ENCODE measurements at regions not wholly inside any gene's neighbourhood (a gene's known extent, or its start where the extent isn't known, plus 50 kb on each side); places are given as distances from the start of the nearest gene placed in this dataset.

DNA sequence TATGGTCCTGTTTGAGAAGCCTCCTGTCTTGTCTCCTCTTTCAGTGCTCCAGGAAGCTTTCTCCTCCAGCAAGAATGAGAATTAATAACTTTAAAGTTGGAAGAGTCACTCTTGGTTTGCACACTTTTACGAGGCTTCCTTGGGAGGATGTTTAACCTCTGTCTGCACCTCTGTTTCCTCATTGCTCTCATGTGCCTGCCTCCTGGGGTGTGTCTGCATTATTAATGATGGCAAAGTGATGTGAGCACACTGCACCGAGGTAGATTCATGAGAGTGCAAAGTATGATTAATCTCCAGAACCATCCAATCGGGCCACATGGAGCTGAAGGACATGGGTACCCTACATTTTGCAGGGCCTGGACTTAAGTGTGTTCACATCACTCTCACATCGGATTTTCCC is 73.5 kb upstream of the TENM4 start:
- Histone ChIP-seq H3K79me2 (ENCODE audit: insufficient read depth, low read depth, low read length) (no peaks in the 10 kb centered on the region), H2AFZ (ENCODE audit: low read length) (no peak overlapping the region), H3K9me2 (ENCODE audit: insufficient read depth, low read length) (no peaks in the 10 kb centered on the region), H3K27ac (ENCODE audit: low read depth, low read length, poor library complexity, severe bottlenecking) (no peak overlapping the region), H3K9me3 (ENCODE audit: low read length) (no peaks in the 10 kb centered on the region), H4K20me1 (ENCODE audit: insufficient read depth, low read length) (no peaks in the 10 kb centered on the region), H3K4me1 (ENCODE audit: insufficient read depth, low read length, poor library complexity, severe bottlenecking) (no peaks in the 10 kb centered on the region), H3K4me3 (ENCODE audit: low read depth, low read length, poor library complexity, severe bottlenecking) (no peak overlapping the region), H3K4me2 (ENCODE audit: low read length) (no peak overlapping the region), H3K36me3 (ENCODE audit: insufficient read depth, low read length) (no peaks in the 10 kb centered on the region)
- ChIA-PET POLR2A (no interaction called here), CTCF (ENCODE audit: unreplicated experiment) (no interaction called here)
- DNase-seq (ENCODE audit: low spot score), result no peak
- intact Hi-C loops (cut with micrococcal nuclease; ENCODE audit: unreplicated experiment), result no loop called here
- BruUV-seq (replicated peaks), result no TSS peak
- TF ChIP-seq EZH2phosphoT487 (IDR thresholded peaks at IDR 0.05; ENCODE audit: borderline replicate concordance, low read depth, low read length), result no peak
- TF ChIP-seq, protein P1, sequence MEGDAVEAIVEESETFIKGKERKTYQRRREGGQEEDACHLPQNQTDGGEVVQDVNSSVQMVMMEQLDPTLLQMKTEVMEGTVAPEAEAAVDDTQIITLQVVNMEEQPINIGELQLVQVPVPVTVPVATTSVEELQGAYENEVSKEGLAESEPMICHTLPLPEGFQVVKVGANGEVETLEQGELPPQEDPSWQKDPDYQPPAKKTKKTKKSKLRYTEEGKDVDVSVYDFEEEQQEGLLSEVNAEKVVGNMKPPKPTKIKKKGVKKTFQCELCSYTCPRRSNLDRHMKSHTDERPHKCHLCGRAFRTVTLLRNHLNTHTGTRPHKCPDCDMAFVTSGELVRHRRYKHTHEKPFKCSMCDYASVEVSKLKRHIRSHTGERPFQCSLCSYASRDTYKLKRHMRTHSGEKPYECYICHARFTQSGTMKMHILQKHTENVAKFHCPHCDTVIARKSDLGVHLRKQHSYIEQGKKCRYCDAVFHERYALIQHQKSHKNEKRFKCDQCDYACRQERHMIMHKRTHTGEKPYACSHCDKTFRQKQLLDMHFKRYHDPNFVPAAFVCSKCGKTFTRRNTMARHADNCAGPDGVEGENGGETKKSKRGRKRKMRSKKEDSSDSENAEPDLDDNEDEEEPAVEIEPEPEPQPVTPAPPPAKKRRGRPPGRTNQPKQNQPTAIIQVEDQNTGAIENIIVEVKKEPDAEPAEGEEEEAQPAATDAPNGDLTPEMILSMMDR (conservative IDR thresholded peaks at IDR 0.05; ENCODE audit: low read length), result no peak

DNA sequence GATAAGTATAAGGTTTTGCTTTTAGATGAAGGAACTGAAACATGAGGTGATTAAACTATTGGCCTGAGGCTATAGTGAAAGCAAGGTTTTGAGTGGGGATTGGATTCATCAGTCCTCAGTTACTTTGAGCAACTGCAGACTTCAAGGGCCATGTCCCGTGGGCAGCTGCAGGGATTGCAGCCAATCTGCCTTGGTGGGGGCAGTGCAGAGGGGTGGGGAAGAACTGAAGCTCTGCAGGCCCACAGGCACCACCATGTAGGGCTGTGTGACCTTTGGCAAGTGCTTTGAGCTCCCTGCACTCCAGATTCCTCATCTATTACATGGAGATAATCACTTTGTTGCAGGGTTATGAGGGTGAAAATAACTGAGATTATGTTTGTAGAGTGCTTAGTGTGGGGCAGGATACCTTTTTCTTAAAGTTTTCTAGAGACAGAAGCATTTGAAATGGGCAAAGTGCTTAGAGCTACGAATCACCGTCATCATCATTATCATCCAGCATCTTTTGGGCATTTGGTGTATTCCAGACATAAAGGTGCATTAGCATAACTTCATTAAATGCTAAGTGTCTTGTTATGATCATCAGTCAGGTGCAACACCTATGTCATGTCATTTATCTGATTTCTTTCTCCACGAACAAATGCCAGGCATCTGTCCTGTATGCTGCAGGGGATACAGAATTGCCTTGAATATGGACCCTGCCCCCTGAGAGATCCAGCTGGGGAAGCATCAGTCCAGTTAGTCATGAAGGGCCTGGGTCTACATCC is 72.1 kb upstream of the TENM4 start:
- CTCF ChIA-PET (ENCODE audit: unreplicated experiment), result no interaction called here
- TF ChIP-seq EZH2phosphoT487 (IDR thresholded peaks at IDR 0.05; ENCODE audit: borderline replicate concordance, low read depth, low read length), result no peak
- TF ChIP-seq, protein P1 (conservative IDR thresholded peaks at IDR 0.05; ENCODE audit: low read length), result no peak

DNA sequence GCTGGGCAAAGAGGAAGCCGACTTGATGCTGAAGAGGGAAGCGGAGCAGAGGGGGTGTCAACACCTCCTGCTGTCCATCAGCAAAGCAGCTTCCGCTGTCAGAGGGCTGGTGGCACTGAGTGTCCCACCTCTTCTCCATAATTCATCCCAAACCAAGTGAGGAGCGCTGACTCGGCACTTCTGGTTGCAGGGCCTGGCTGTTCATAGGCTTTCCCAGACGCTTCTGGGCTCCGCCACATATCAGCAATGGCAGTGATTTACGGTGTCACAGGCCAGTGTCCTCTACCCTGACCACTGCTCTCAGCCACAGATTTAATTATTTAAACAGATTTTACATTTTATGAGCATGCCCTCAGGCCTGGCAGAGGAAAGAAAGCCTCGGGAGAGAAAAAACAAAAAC is 70.1 kb upstream of the TENM4 start:
- Histone ChIP-seq H3K9me2 (ENCODE audit: insufficient read depth, low read length) (no peaks in the 10 kb centered on the region), H3K9me3 (ENCODE audit: low read length) (no peaks in the 10 kb centered on the region), H3K4me3 (ENCODE audit: low read depth, low read length, poor library complexity, severe bottlenecking) (no peak overlapping the region), H3K36me3 (ENCODE audit: insufficient read depth, low read length) (no peaks in the 10 kb centered on the region), H3K4me2 (ENCODE audit: low read length) (no peak overlapping the region), H3K79me2 (ENCODE audit: insufficient read depth, low read depth, low read length) (no peaks in the 10 kb centered on the region), H4K20me1 (ENCODE audit: insufficient read depth, low read length) (no peaks in the 10 kb centered on the region), H3K27ac (ENCODE audit: low read depth, low read length, poor library complexity, severe bottlenecking) (no peak overlapping the region), H3K4me1 (ENCODE audit: insufficient read depth, low read length, poor library complexity, severe bottlenecking) (no peaks in the 10 kb centered on the region), H2AFZ (ENCODE audit: low read length) (no peak overlapping the region)
- no peak for DNase-seq (ENCODE audit: low spot score)
- TF ChIP-seq, protein P1 (conservative IDR thresholded peaks at IDR 0.05; ENCODE audit: low read length), result no peak
- TF ChIP-seq EZH2phosphoT487 (IDR thresholded peaks at IDR 0.05; ENCODE audit: borderline replicate concordance, low read depth, low read length), result no peak
- intact Hi-C loops (cut with micrococcal nuclease; ENCODE audit: unreplicated experiment), result no loop called here
- BruUV-seq (replicated peaks), result no TSS peak
- ChIA-PET CTCF (ENCODE audit: unreplicated experiment) (no interaction called here), POLR2A (no interaction called here)

More for the DNA sequence above, 72.1 kb upstream of the TENM4 start:
- intact Hi-C loops (cut with micrococcal nuclease; ENCODE audit: unreplicated experiment), result no loop called here
- Histone ChIP-seq H3K79me2 (ENCODE audit: insufficient read depth, low read depth, low read length) (no peaks in the 10 kb centered on the region), H3K4me1 (ENCODE audit: insufficient read depth, low read length, poor library complexity, severe bottlenecking) (no peaks in the 10 kb centered on the region), H3K36me3 (ENCODE audit: insufficient read depth, low read length) (no peaks in the 10 kb centered on the region), H3K4me2 (ENCODE audit: low read length) (no peak overlapping the region), H3K27ac (ENCODE audit: low read depth, low read length, poor library complexity, severe bottlenecking) (no peak overlapping the region), H2AFZ (ENCODE audit: low read length) (no peak overlapping the region), H3K4me3 (ENCODE audit: low read depth, low read length, poor library complexity, severe bottlenecking) (no peak overlapping the region), H3K9me2 (ENCODE audit: insufficient read depth, low read length) (no peaks in the 10 kb centered on the region), H4K20me1 (ENCODE audit: insufficient read depth, low read length) (no peaks in the 10 kb centered on the region), H3K9me3 (ENCODE audit: low read length) (no peaks in the 10 kb centered on the region)
- DNase-seq (ENCODE audit: low spot score), result no peak
- POLR2A ChIA-PET, result no interaction called here
- no TSS peak for BruUV-seq (replicated peaks)
